T-helper 1 cell treated with Interleukin-12 subunit alpha and Interleukin-12 subunit beta and Interleukin-4 antibody, amounts not matched to agents 30 ng/mL and 1 ng/mL, for 36 hours (primary cell): ENCODE measurements at regions not wholly inside any gene's neighbourhood (a gene's known extent, or its start where the extent isn't known, plus 50 kb on each side); places are given as distances from the start of the nearest gene placed in this dataset.
"Not testable (repeated sequence)": the region's sequence is repeated elsewhere in the genome, so short reads cannot be mapped to it uniquely, and the experiment has no call there.

Experiments
- intact Hi-C: fragments of 100-400 bp; cut with micrococcal nuclease; formaldehyde crosslinking; loops from one replicate; pipeline ENCODE4 v1.15.1; 2024

- intact Hi-C loops, result no loop called here
Measured at GRCh38 chr5:52255308-52255707, 532.4 kb upstream of the ITGA1 start.

- intact Hi-C loops, result no loop called here
Measured at GRCh38 chr5:52262844-52263243, 524.9 kb upstream of the ITGA1 start.

DNA sequence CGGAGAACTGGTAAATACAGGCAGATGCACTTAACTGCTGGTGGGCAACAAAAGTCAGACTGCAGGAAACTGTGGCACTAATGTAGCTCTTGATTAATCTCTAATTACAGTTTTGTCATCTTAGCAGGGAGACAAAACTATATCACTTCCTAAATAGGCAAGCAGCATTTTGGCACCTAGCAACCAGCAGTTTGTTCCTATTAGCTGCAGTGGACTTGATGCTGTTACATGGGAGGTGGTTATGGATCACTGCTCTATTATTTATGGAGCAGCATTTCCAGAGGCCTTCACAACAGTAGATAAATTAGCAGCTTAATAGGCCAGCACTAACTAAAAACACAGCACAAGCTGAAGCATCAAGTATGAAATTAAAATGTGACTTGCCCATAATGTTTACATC, 518.3 kb upstream of the ITGA1 start:
- intact Hi-C loops, result no loop called here

- intact Hi-C loops, result no loop called here
Measured at GRCh38 chr5:52269859-52270258, 517.9 kb upstream of the ITGA1 start.

- intact Hi-C loops, result no loop called here
Measured at GRCh38 chr5:52275639-52276038, 512.1 kb upstream of the ITGA1 start.

DNA sequence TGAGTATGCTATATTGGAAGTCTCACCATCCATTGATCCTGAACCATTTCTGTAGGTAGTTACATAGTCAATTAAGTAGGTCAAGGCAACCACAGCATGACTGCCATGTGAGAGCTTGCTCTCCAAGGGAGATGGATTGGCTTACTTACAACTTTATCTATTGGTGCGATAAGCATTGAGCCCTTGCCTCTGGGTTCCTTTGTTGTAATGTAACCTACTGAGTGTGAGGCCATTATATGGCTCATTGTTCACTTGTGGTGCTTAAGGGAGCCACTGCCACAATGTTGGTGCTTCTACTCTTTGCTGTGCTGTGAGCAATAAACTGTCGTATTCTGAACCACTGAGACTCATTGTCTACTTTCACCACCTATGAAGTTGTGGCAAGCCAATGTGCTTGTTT, 510.6 kb upstream of the ITGA1 start:
- intact Hi-C loops, result no loop called here

DNA sequence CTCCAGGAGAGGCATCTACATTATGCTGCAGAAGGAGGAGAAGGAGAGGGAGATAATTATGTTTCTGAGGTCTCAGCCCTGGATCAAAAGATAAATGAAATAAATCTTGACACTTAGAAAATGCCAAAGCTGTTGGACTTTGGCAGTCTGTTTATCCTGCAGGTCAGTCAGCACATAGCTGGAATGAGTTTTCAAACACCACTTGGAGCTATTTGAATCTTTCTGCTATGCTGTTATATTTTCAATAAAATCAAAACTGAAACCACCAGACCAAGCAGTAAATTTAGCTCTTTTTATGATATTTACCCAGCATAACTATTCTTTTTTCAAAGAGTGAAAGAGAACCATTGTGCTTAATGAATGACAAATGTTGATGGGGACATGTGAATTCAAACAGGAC, 505.1 kb upstream of the ITGA1 start:
- intact Hi-C loops, result no loop called here

DNA sequence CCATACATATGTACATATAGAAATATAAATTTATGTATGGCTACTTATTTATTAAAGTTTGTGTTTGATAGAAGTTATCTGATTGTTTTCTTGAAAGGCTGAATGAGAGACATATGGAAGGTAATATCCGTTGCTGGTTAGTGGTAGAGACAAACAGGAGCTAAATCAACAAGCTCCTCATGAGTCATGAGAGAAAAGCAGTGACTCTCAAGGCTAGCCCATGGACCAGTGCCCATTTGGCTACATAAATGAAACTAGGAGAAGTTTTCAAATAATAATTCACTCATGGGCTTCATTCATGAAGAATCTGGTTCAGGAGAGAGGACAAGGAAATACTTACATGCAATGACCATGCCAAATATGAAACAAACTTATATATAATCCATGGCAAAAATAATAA, 504.5 kb upstream of the ITGA1 start:
- intact Hi-C loops, result no loop called here

DNA sequence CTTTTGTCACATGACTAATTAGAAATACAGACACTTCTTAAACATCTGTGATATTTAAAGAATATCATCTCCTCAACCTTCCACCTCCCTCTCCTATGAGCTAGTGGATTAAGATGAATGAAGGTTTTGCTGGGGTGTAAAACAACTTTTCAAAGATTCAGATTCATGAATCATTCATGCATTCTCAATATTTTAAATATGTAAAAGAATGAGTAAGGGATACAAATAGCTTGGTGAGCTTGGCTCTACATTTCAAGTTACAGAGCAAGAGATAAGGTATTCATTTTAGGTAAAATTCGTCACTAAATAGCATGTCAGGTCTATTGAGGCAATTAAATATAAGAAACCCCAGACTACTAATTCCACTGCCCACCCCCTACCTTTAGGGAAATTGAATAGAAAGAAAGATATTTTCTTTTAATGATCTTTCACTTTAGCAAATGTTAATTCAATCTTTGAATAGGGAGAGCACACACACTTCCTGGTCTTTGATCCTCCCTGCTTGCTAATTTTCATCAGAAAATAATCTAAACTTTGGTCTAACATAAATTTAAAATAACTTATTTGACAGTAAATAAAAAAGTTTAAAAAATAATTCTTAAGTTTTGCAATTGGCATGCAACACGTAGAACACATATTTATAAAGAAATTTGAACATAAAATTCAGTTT, 486.9 kb upstream of the ITGA1 start:
- intact Hi-C loops, result no loop called here

DNA sequence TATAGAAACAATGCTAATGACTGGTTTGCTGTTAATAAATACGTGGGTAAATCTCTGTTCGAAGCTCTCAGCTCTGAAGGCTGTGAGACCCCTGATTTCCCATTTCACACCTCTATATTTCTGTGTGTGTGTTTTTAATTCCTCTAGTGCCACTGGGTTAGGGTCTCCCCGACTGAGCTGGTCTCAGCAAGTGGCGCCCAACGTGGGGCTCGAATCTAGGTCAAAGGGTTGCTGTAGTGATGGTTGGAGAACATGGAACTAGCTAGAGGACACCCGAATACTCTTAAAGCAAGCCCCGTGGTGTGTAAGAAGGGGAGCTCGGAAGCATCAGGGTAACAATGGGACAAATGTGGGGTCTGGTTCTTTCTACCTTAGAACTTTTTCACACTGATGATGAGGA, 482.9 kb upstream of the ITGA1 start:
- intact Hi-C loops, result not testable (repeated sequence)

DNA sequence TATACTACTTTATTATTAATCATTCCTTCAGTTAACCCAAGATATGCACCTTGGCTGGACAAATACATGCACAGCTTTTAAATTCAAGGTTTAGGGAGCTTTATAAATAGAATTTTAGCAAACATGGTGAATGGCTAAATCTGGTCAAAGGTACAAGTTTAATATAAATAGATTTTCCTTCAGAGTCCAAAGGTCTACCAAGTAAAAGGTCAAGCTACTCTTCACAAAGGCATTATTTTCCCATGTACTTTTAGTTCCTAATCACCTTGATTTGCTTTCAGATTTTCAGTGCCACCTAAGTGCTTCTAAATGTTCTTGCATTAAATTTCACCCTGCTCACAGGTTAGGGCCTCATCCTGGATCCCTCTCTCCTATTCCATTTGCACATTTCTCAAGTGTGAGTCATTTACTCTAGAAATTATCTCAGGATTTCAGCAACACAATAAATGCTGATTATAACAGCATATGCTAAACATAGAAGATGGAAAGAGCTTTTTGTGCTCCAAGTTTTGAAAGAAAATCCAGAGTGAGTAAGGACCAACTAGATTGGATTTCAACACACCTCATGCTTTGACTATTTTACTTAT, 459.4 kb upstream of the ITGA1 start:
- intact Hi-C loops, result no loop called here

DNA sequence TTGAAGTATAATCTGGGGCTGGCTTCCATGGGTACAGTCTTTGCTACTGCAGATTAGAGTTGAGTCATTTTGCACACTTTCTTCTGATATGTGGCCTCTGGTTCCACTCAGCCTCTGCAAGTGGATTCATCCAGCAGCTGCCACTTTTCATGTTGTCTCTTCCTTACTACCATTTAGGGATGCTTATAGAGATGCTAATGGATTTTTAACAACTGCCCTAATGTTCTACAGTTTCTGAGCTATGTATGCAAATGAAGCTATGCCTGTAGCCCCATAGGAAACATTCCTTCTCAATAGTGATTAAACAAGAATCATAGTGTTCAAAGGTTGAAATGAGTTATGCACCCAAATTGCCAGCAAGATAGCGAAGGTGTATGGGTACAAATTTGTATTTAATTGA, 456.0 kb upstream of the ITGA1 start:
- intact Hi-C loops, result no loop called here

DNA sequence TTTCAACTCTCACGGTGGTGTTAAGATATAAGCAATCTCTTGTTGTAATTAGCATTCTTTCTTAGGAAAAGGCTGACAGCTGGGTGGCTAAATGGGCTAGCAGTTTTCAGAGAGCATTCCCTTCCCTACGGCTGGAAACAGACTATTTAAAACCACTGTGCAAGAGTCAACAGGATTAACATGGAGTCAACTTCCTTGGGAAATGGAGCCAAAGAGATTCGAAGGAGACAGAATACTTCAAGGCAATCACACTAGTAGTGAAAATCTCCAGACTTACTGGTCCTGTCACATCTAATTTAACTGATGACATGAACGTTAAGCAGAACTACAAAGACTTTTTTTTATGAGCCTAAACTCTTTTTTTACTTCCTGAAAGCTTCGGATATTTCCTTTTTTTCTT, 453.3 kb upstream of the ITGA1 start:
- intact Hi-C loops, result no loop called here

- intact Hi-C loops, result no loop called here
Measured at GRCh38 chr5:52339285-52339684, 448.4 kb upstream of the ITGA1 start.

- intact Hi-C loops, result no loop called here
Measured at GRCh38 chr5:52342361-52342760, 445.4 kb upstream of the ITGA1 start.

GRCh38 chr5:52356311-52356918, 431.3 kb upstream of the ITGA1 start:
- intact Hi-C loops, result loop anchor here (2.0 kb wide), 1 partner anchor 1394 kb away; no protein-coding TSS in a partner anchor

DNA sequence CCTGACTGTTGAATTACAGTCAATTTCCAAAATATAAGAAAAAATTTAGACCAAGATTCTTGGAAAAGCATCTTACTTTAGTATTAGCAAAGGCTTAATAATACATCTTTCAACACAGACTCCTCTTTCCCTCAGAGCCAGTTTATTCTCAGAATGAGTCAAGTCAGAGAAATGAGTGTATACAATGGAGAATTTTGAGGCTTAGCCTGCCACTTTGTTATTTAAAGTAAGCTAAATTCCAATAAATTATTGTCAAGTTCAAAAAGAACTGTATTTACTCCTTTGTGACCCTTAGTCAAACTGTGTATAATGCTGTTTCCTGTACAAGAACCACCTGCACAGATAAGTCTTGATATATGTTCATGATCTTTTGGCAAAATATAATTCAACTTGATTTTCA, 428.5 kb upstream of the ITGA1 start:
- intact Hi-C loops, result no loop called here

DNA sequence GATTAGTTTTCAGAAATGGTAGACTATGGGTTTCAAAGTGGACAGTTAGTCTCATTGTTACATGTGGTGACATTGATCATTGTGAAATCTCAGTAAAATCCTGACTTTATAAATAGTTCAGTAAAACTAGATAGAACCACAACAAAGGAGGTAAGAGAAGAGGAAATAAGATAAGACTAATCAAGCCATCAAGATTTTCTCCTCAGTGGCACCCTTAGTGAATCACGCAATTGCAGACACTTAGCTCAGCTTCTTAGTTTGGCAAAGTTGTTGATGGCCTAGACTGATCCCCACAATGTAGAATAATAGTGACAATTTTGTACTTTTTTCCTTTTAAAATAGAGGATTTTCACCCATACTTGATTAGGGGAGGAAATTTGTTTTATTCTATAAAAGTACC, 426.7 kb upstream of the ITGA1 start:
- intact Hi-C loops, result no loop called here

DNA sequence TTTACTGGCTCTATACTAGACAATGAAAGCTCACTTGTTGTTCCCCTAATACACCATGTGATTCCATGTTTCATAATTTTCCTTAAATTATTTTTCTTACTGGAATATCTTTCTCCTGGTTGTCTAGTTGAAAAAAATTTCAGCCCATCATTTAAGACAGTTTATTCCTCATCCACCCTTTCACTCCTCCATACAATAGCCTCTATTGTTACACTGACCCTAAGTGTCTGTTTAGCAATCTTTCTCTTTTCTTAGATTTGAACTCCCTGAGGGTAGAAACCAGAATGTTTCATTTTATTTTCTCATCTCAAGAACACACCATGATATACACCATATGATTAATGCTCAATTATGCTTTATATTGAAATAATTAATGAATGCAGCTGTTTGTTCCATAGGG, 413.4 kb upstream of the ITGA1 start:
- intact Hi-C loops, result no loop called here

DNA sequence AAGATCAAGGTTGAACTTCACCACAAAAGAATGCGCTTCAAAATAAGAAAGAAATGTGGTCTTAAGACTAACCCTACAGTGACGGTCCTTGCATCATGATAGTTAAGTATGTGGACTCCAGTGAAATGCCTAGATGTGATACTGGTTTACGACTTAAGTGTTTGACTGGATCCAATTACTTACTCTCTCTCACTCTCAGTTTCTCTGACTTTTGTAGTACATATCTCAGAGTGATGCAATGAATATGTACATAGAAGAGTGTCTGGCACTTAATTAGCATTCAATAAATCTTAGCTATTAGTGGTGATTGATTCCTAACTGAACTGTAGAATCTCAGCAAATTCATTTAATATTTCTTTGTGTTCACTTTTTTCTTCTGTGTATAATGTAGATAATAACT, 411.7 kb upstream of the ITGA1 start:
- intact Hi-C loops, result no loop called here

DNA sequence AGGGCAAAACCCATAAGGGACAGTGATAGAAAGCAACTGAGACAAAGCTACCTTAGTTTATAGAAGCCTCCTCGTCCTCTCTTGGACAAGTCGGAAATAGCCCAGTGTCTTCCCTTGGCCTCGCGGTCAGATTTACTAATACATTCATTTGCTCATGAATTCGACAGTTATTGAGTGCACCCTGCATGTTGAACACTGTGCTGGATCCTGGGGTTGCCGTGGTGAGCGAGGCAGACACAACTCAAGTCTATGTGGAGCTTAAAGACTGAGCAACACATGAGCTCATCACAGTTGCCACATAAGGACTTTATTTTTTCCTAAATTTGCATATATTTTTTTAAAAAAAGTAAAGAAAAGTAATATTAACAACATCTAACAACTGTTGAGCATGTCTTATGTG, 411.1 kb upstream of the ITGA1 start:
- intact Hi-C loops, result no loop called here

DNA sequence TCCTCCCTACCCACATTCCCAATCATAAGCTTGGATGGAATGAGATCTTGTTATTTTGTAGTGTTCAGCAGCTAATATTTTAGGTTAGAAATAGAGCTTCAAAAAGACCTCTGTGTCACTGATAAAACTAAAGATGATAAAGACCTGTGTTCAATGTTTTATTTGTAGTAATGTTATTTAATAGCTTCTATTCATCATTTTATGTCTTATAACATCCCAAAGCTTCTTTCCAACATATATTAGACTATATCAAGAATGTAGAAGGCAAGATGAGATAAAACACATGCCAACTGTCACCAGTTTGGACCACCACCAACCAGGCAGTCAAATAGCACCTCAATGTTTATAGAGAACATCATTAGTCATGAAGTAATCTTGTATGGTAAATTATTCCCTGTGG, 409.5 kb upstream of the ITGA1 start:
- intact Hi-C loops, result no loop called here

- intact Hi-C loops, result no loop called here
Measured at GRCh38 chr5:52388349-52388748, 399.4 kb upstream of the ITGA1 start.
